Neural progenitor cell (in vitro differentiated cells): ENCODE measurements at regions not wholly inside any gene's neighbourhood (a gene's known extent, or its start where the extent isn't known, plus 50 kb on each side); places are given as distances from the start of the nearest gene placed in this dataset.

Experiments
- EZH2phosphoT487 ChIP-seq: fragments of 200-600 bp; sonication (generic); IDR thresholded peaks from 2 replicates; pipeline ENCODE4 v1.6.1; 2017; ENCODE audit warnings: antibody characterized with exemption
- TF ChIP-seq, protein P1 (sequence below): fragments of 200-600 bp; sonication (generic); IDR thresholded peaks from 2 replicates; pipeline ENCODE4 v1.5.1; 2017; ENCODE audit warnings: antibody characterized with exemption, mild to moderate bottlenecking

DNA sequence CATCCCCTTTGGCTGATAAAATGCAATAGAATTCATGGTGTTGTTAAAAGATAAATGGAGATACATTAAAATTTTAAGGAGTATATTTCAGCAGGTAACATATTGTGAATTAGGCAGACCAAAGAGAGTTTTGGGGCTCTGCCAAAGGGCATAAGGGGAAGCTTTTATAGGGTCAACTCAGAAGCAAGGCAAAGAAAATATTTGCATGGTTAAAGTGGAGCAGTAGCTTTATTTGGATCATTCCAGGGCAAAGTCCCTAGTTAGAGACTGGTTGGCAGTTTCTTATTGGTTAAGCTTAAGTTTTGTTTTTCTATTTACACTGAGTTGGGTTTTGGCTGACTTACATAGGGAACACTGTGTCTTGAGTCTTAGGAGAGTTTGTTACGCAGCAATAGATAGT is 75.1 kb upstream of the CA10 start:
- TF ChIP-seq, protein P1, sequence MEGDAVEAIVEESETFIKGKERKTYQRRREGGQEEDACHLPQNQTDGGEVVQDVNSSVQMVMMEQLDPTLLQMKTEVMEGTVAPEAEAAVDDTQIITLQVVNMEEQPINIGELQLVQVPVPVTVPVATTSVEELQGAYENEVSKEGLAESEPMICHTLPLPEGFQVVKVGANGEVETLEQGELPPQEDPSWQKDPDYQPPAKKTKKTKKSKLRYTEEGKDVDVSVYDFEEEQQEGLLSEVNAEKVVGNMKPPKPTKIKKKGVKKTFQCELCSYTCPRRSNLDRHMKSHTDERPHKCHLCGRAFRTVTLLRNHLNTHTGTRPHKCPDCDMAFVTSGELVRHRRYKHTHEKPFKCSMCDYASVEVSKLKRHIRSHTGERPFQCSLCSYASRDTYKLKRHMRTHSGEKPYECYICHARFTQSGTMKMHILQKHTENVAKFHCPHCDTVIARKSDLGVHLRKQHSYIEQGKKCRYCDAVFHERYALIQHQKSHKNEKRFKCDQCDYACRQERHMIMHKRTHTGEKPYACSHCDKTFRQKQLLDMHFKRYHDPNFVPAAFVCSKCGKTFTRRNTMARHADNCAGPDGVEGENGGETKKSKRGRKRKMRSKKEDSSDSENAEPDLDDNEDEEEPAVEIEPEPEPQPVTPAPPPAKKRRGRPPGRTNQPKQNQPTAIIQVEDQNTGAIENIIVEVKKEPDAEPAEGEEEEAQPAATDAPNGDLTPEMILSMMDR, result no peak
- TF ChIP-seq EZH2phosphoT487, result no peak
